ENCODE measurements at regions not wholly inside any gene's neighbourhood (a gene's known extent, or its start where the extent isn't known, plus 50 kb on each side); places are given as distances from the start of the nearest gene placed in this dataset.
A peak's percentile ranks its signal among the peaks of the same experiment; 100 is the strongest.

DNA sequence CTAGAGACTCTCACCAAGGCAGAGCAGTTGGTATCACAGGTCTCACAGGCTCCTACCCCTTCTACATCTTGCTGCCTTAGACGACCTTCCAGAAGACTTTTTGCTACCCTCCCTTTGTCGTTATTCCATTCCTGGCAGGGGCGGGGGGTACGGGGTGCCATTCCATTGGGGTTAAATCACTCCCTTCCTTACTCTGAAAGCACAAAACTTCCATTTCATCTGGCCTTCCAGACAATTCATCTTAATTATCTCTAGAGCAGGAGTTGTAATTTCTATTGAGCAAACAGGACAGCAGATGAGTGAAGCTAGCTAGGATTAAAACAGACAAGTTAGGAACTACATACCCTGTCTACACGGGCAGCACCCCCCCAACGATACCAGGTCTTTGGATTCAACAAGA is 276.2 kb upstream of the TANK start:
- ATAC-seq = no peak
- TF ChIP-seq ISL1 (CRISPR knock-in tag; IDR thresholded peaks at IDR 0.05) (peak; percentile 33; the same call in 1 of the 2 replicates), ARNTL (CRISPR knock-in tag; IDR thresholded peaks at IDR 0.05; ENCODE audit: borderline replicate concordance, low read depth) (no peak)

DNA sequence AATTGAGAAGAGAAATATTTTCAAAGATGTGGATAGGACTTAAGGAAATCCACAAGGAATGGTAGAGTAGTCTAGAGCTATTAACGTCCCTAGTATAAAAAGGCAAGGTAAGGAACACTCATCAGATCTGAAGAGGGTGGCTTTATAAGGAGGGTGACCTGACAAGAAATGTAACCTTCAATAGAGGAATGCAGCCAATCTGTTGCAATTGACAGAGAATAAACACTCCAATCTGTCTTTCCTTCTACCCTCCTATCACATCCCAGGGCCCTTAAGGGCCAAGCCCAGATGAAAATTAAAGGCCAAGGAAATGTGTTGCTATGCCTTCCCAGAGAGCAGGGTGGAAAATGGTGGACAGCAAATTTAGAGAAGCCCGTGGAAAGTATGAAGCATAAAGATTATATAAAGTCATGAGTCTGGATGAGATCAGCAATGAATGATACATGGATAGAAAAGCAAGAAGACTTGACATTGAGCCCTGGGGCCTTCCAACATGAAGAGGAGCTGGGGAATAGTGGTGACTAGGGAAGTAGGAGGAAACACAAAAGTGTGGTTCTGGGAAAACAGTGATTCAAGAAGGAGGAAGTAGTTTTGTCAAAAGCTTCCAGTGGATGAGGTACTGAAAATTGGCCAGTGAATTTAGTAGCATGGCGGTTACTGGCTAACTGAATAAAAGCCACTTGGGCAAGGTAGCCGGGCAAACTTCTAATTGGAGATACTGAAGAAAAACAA is 270.6 kb upstream of the TANK start:
- ATAC-seq = no peak
- TF ChIP-seq RARB (CRISPR knock-in tag; IDR thresholded peaks at IDR 0.05) = no peak

DNA sequence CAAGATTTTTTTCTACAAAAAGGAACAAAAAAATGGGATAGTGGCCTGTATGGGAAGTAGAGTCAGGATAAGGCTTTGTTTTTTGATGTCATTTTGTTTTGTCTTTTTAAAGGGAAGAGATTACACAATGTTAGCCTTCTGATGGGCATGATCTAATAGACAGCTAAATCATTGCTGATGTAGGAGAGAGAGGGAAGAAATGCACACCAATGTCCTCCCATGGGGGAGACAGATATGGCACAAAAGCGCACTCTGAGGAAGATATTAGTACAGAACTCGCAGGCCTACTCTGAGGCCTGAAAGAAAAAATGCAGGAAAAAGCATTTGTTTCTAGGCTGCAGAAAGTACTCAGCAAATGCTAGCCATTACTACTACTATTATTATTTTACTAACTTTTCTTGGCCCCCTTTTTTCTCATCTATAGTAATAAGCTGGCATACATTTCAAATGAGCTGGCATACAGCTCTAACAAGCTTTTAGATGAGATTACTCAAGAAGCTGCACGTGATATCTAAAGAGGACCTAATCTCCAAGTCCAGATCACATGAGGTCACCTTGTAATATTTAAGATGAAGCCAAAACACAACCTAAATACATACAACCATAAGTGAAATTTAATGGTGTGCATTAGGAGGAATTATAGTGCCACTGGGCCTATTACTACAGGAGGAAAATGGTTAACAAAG is 269.4 kb upstream of the TANK start:
- no peak for ATAC-seq
- TF ChIP-seq, protein P1, sequence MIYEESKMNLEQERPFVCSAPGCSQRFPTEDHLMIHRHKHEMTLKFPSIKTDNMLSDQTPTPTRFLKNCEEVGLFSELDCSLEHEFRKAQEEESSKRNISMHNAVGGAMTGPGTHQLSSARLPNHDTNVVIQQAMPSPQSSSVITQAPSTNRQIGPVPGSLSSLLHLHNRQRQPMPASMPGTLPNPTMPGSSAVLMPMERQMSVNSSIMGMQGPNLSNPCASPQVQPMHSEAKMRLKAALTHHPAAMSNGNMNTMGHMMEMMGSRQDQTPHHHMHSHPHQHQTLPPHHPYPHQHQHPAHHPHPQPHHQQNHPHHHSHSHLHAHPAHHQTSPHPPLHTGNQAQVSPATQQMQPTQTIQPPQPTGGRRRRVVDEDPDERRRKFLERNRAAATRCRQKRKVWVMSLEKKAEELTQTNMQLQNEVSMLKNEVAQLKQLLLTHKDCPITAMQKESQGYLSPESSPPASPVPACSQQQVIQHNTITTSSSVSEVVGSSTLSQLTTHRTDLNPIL (CRISPR knock-in tag; IDR thresholded peaks at IDR 0.05; ENCODE audit: low read depth) = no peak
- TF ChIP-seq BACH2 (CRISPR knock-in tag; IDR thresholded peaks at IDR 0.05; ENCODE audit: borderline replicate concordance) (no peak), CSDC2 (CRISPR knock-in tag; IDR thresholded peaks at IDR 0.05) (no peak), TOX (CRISPR knock-in tag; IDR thresholded peaks at IDR 0.05; ENCODE audit: borderline replicate concordance) (no peak), ARNTL (CRISPR knock-in tag; IDR thresholded peaks at IDR 0.05; ENCODE audit: borderline replicate concordance, low read depth) (no peak)
- TF ChIP-seq, protein P2, sequence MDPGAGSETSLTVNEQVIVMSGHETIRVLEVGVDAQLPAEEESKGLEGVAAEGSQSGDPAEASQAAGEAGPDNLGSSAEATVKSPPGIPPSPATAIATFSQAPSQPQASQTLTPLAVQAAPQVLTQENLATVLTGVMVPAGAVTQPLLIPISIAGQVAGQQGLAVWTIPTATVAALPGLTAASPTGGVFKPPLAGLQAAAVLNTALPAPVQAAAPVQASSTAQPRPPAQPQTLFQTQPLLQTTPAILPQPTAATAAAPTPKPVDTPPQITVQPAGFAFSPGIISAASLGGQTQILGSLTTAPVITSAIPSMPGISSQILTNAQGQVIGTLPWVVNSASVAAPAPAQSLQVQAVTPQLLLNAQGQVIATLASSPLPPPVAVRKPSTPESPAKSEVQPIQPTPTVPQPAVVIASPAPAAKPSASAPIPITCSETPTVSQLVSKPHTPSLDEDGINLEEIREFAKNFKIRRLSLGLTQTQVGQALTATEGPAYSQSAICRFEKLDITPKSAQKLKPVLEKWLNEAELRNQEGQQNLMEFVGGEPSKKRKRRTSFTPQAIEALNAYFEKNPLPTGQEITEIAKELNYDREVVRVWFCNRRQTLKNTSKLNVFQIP (CRISPR knock-in tag; IDR thresholded peaks at IDR 0.05; ENCODE audit: borderline replicate concordance, low read depth) = no peak

DNA sequence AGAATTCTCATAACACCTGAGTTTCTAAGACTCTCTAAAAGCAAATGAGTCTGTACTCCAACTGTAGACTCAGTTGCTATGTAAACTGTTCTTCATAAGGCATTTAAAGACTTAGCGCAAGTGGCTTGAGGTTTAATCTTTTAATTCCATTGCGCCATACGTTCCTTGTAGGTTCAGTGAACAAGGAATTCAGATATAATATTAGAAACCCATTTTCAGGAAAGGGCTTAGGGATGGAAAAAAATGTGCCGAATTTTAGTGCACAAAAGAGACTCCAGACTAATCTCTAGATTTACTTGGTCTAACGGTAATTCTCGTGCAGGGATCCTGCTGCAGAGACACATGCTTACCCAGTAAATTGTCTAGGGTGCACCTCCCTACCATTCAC is 268.9 kb upstream of the TANK start:
- TF ChIP-seq, protein P3, sequence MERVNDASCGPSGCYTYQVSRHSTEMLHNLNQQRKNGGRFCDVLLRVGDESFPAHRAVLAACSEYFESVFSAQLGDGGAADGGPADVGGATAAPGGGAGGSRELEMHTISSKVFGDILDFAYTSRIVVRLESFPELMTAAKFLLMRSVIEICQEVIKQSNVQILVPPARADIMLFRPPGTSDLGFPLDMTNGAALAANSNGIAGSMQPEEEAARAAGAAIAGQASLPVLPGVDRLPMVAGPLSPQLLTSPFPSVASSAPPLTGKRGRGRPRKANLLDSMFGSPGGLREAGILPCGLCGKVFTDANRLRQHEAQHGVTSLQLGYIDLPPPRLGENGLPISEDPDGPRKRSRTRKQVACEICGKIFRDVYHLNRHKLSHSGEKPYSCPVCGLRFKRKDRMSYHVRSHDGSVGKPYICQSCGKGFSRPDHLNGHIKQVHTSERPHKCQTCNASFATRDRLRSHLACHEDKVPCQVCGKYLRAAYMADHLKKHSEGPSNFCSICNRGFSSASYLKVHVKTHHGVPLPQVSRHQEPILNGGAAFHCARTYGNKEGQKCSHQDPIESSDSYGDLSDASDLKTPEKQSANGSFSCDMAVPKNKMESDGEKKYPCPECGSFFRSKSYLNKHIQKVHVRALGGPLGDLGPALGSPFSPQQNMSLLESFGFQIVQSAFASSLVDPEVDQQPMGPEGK (CRISPR knock-in tag; IDR thresholded peaks at IDR 0.05; ENCODE audit: borderline replicate concordance) = no peak
- TF ChIP-seq OSR1 (CRISPR knock-in tag; IDR thresholded peaks at IDR 0.05) = no peak
- TF ChIP-seq ZC3H10 (CRISPR knock-in tag; IDR thresholded peaks at IDR 0.05) = no peak
- ATAC-seq = no peak

DNA sequence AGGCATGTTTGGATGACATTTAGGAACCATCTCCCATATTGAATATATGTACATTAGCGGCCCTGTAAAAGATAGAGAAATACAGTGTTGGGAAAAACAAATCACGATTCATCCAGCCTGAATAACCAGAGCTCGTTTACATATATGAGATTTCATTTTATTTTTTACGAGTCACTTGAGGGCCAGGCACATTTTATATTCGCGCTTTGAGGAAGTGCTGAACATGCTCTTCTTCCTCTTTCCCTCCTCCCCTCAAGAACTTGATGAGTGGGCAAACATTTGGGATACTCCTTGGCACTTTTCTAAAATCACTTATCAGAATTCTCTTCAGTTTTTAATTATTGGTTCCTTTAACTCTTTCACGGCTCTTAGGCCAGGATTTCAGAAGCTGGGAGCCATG is 268.0 kb upstream of the TANK start:
- TF ChIP-seq ZNF8 (CRISPR knock-in tag; IDR thresholded peaks at IDR 0.05) (no peak), ZNF565 (CRISPR knock-in tag; conservative IDR thresholded peaks at IDR 0.05; ENCODE audit: low read depth) (no peak), OSR1 (CRISPR knock-in tag; IDR thresholded peaks at IDR 0.05) (no peak), ISL1 (CRISPR knock-in tag; IDR thresholded peaks at IDR 0.05) (no peak), BACH2 (CRISPR knock-in tag; IDR thresholded peaks at IDR 0.05; ENCODE audit: borderline replicate concordance) (no peak), GLIS3 (CRISPR knock-in tag; IDR thresholded peaks at IDR 0.05) (no peak), ZC3H10 (CRISPR knock-in tag; IDR thresholded peaks at IDR 0.05) (no peak)
- TF ChIP-seq, protein P1 (CRISPR knock-in tag; IDR thresholded peaks at IDR 0.05; ENCODE audit: low read depth) = no peak
- no peak for ATAC-seq

DNA sequence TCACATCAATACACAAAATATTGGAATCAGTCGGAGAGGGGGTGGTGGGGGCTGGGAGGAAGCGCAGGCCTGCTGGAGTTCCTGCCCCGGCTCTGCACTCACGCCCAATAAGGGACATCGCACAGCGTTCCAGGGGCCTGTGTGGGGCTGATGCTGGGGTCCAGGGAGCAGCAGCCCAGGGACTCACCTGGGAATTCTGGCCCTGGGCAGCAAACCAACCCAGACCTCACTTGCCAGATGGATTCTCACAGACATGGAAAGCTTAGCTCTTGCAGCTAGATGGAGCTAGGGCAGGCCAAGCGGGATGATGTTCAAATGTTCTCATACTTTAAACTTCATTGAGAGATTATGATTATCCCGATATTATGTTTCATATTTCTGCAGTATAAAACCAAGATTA is 266.6 kb upstream of the TANK start:
- ATAC-seq = no peak

More for the DNA sequence above, 266.6 kb upstream of the TANK start:
- TF ChIP-seq ZNF565 (CRISPR knock-in tag; conservative IDR thresholded peaks at IDR 0.05; ENCODE audit: low read depth) (no peak), TOX (CRISPR knock-in tag; IDR thresholded peaks at IDR 0.05; ENCODE audit: borderline replicate concordance) (no peak), GLIS3 (CRISPR knock-in tag; IDR thresholded peaks at IDR 0.05) (no peak)
- TF ChIP-seq, protein P3 (CRISPR knock-in tag; IDR thresholded peaks at IDR 0.05; ENCODE audit: borderline replicate concordance) = no peak

All from SK-N-SH treated with all-trans-retinoic acid at 6 μM for 48 hours (cell line).